H9 (cell line): ENCODE measurements at regions not wholly inside any gene's neighbourhood (a gene's known extent, or its start where the extent isn't known, plus 50 kb on each side); places are given as distances from the start of the nearest gene placed in this dataset.
"Not testable (repeated sequence)": the region's sequence is repeated elsewhere in the genome, so short reads cannot be mapped to it uniquely, and the experiment has no call there.

Experiments used
- DNase-seq: peaks from one replicate; pipeline ENCODE4 v3.0.0-alpha.2; 2017
- H2AFZ ChIP-seq: one replicate; pipeline ENCODE4 v1.6.1; 2013; ENCODE audit warnings: mild to moderate bottlenecking, low read length, control low read depth, moderate library complexity
- H2AK5ac ChIP-seq: 2 replicates; pipeline ENCODE4 v1.6.1; 2013; ENCODE audit warnings: low read length, control low read depth, mixed read lengths; ENCODE audit not compliant: insufficient read length
- H2BK120ac ChIP-seq: one replicate; pipeline ENCODE4 v1.6.1; 2013; ENCODE audit warnings: low read depth, mild to moderate bottlenecking, low read length, control low read depth, inconsistent platforms; ENCODE audit not compliant: poor library complexity, severe bottlenecking
- H2BK12ac ChIP-seq: 2 replicates; pipeline ENCODE4 v1.6.1; 2013; ENCODE audit warnings: low read length, control low read depth, mixed read lengths, low read depth; ENCODE audit not compliant: insufficient read length
- H2BK15ac ChIP-seq: 2 replicates; pipeline ENCODE4 v1.6.1; 2013; ENCODE audit warnings: low read depth, low read length, control low read depth
- H2BK20ac ChIP-seq: one replicate; pipeline ENCODE4 v1.6.1; 2013; ENCODE audit warnings: low read depth, mild to moderate bottlenecking, low read length, control low read depth, inconsistent platforms; ENCODE audit not compliant: poor library complexity, severe bottlenecking
- H2BK5ac ChIP-seq: 2 replicates; pipeline ENCODE4 v1.6.1; 2013; ENCODE audit warnings: low read length, control low read depth, mixed read lengths; ENCODE audit not compliant: insufficient read length
- H3K14ac ChIP-seq: 2 replicates; pipeline ENCODE4 v1.6.1; 2013; ENCODE audit warnings: low read length, control low read depth; ENCODE audit not compliant: insufficient read depth
- H3K18ac ChIP-seq: 2 replicates; pipeline ENCODE4 v1.6.1; 2013; ENCODE audit warnings: low read depth, mild to moderate bottlenecking, mixed read lengths, low read length, control low read depth; ENCODE audit not compliant: insufficient read length
- H3K23ac ChIP-seq: 2 replicates; pipeline ENCODE4 v1.6.1; 2013; ENCODE audit warnings: low read length, control low read depth, mixed read lengths, low read depth; ENCODE audit not compliant: insufficient read length
- H3K23me2 ChIP-seq: 2 replicates; pipeline ENCODE4 v1.6.1; 2013; ENCODE audit warnings: low read depth, mild to moderate bottlenecking, mixed read lengths, low read length, control low read depth; ENCODE audit not compliant: insufficient read length, poor library complexity, severe bottlenecking
- H3K27ac ChIP-seq: 2 replicates; pipeline ENCODE4 v1.5.1; 2013; ENCODE audit warnings: low read length, control low read depth, mixed read lengths, low read depth; ENCODE audit not compliant: insufficient read length
- H3K27me3 ChIP-seq: 2 replicates; pipeline ENCODE4 v1.6.1; 2013; ENCODE audit warnings: low read length, control low read depth, inconsistent platforms; ENCODE audit not compliant: insufficient read depth
- H3K4ac ChIP-seq: 2 replicates; pipeline ENCODE4 v1.6.1; 2013; ENCODE audit warnings: low read depth, mild to moderate bottlenecking, control low read depth, inconsistent platforms, low read length, moderate library complexity
- H3K4me1 ChIP-seq: 2 replicates; pipeline ENCODE4 v1.6.1; 2013; ENCODE audit warnings: low read length, control low read depth, inconsistent platforms; ENCODE audit not compliant: insufficient read depth
- H3K4me2 ChIP-seq: 2 replicates; pipeline ENCODE4 v1.6.1; 2013; ENCODE audit warnings: low read length, control low read depth, mixed read lengths; ENCODE audit not compliant: insufficient read length, insufficient read depth
- H3K56ac ChIP-seq: 2 replicates; pipeline ENCODE4 v1.6.1; 2013; ENCODE audit warnings: low read depth, mild to moderate bottlenecking, mixed read lengths, low read length, control low read depth; ENCODE audit not compliant: insufficient read length
- H3K79me1 ChIP-seq: 2 replicates; pipeline ENCODE4 v1.6.1; 2013; ENCODE audit warnings: low read depth, mild to moderate bottlenecking, moderate library complexity, low read length, control low read depth, inconsistent platforms; ENCODE audit not compliant: insufficient read depth, poor library complexity, severe bottlenecking
- H3K79me2 ChIP-seq: 2 replicates; pipeline ENCODE4 v1.6.1; 2013; ENCODE audit warnings: low read length, control low read depth, inconsistent platforms; ENCODE audit not compliant: insufficient read depth
- H3K9ac ChIP-seq: 2 replicates; pipeline ENCODE4 v1.6.1; 2013; ENCODE audit warnings: low read length, control low read depth, mixed read lengths; ENCODE audit not compliant: insufficient read length; ENCODE audit errors: extremely low read depth
- H3K9me3 ChIP-seq: one replicate; pipeline ENCODE4 v1.6.1; 2013; ENCODE audit warnings: low read depth, low read length, inconsistent platforms; ENCODE audit not compliant: control insufficient read depth
- H3T11ph ChIP-seq: one replicate; pipeline ENCODE4 v1.6.1; 2013; ENCODE audit warnings: mild to moderate bottlenecking, low read length, control low read depth, inconsistent platforms
- H4K20me1 ChIP-seq: one replicate; pipeline ENCODE4 v1.6.1; 2013; ENCODE audit not compliant: control insufficient read depth, insufficient read length, insufficient read depth
- H4K5ac ChIP-seq: 2 replicates; pipeline ENCODE4 v1.6.1; 2013; ENCODE audit warnings: low read depth, mild to moderate bottlenecking, mixed read lengths, low read length, control low read depth; ENCODE audit not compliant: insufficient read length
- H4K8ac ChIP-seq: replicated peaks from 2 replicates; pipeline ENCODE4 v1.6.1; 2013; ENCODE audit warnings: low read length, control low read depth, mixed read lengths, low read depth; ENCODE audit not compliant: insufficient read length
- H4K91ac ChIP-seq: 2 replicates; pipeline ENCODE4 v1.6.1; 2013; ENCODE audit warnings: low read depth, mild to moderate bottlenecking, moderate library complexity, mixed read lengths, low read length, control low read depth; ENCODE audit not compliant: insufficient read length
- H3K27ac Mint-ChIP-seq, 3 experiments: 2 replicates in 2 of 3; 3 replicates in 1 of 3; pipeline ENCODE4 v1.8.0; 2020 to 2021; ENCODE audit warnings: mixed read lengths in 3 of 3, mild to moderate bottlenecking in 1 of 3, moderate library complexity in 1 of 3
- H3K27me3 Mint-ChIP-seq: 2 replicates; pipeline ENCODE4 v1.8.0; 2021; ENCODE audit warnings: low read depth, mild to moderate bottlenecking, moderate library complexity, mixed read lengths
- H3K36me3 Mint-ChIP-seq, 3 experiments: 2 replicates in 2 of 3; 3 replicates in 1 of 3; pipeline ENCODE4 v1.8.0; 2020 to 2021; ENCODE audit warnings: low read depth in 3 of 3, mixed read lengths in 3 of 3; ENCODE audit not compliant: insufficient read depth in 1 of 3
- H3K4me1 Mint-ChIP-seq, 2 experiments: 2 replicates each; pipeline ENCODE4 v1.8.0; 2020; ENCODE audit warnings: mixed read lengths in 2 of 2
- H3K4me3 Mint-ChIP-seq, 2 experiments: 2 replicates in 1 of 2; 3 replicates in 1 of 2; pipeline ENCODE4 v1.8.0; 2020 to 2021; ENCODE audit warnings: mild to moderate bottlenecking in 2 of 2, mixed read lengths in 2 of 2, moderate library complexity in 1 of 2
- H3K9me3 Mint-ChIP-seq, 2 experiments: 2 replicates in 1 of 2; 3 replicates in 1 of 2; pipeline ENCODE4 v1.8.0; 2020; ENCODE audit warnings: mild to moderate bottlenecking in 2 of 2, mixed read lengths in 2 of 2, moderate library complexity in 1 of 2
- CTCF ChIP-seq: fragments of 200-600 bp; sonication (generic); conservative IDR thresholded peaks from 3 replicates; pipeline ENCODE4 v1.8.0; 2021; ENCODE audit warnings: antibody characterized with exemption, mild to moderate bottlenecking
- WGBS: extraction: QIAGEN DNeasy Blood & Tissue Kit; methylation state at CpG from one replicate; pipeline ENCODE4 v1.1.7; 2013; ENCODE audit warnings: missing lambda C conversion rate, low lambda C conversion rate, mixed read lengths; ENCODE audit not compliant: insufficient read length; ENCODE audit errors: extremely low coverage; 5-methylcytosine and 5-hydroxymethylcytosine counted together

GRCh38 chr6:149247385-149247763 is 70.1 kb upstream of the TAB2 start:
- Histone ChIP-seq H3K18ac (no peak overlapping the region), H3K23ac (no peak overlapping the region), H2AK5ac (no peak overlapping the region), H4K20me1 (no peaks in the 10 kb centered on the region), H3K27me3 (no peaks in the 10 kb centered on the region), H3K4ac (no peak overlapping the region), H3K9ac (no peak overlapping the region), H3K14ac (no peak overlapping the region), H2BK15ac (no peak overlapping the region), H4K5ac (no peak overlapping the region), H2BK120ac (no peak overlapping the region), H2BK20ac (no peak overlapping the region), H3K9me3 (no peaks in the 10 kb centered on the region), H3K27ac (no peak overlapping the region), H2AFZ (no peak overlapping the region), H2BK5ac (no peak overlapping the region), H3K56ac (no peak overlapping the region), H3K79me1 (no peaks in the 10 kb centered on the region), H3K4me2 (no peak overlapping the region), H3K79me2 (no peaks in the 10 kb centered on the region), H4K91ac (no peak overlapping the region), H2BK12ac (no peak overlapping the region), H3T11ph (no peak overlapping the region), H3K4me1 (no peaks in the 10 kb centered on the region), H4K8ac (no peak overlapping the region), H3K23me2 (peaks cover 2% of the 10 kb centered on the region)
- Mint-ChIP-seq H3K36me3 (no peaks in the 10 kb centered on the region), H3K9me3 (no peaks in the 10 kb centered on the region; a peak in 1 of 5 replicates), H3K4me1 (peaks cover 2 to 5% of the 10 kb centered on the region in 2 experiments; a peak in 3 of 4 replicates), H3K4me3 (no peak overlapping the region), H3K27me3 (no peaks in the 10 kb centered on the region; the same call in 1 of the 2 replicates), H3K27ac (no peak overlapping the region; a peak in 1 of 7 replicates)
- WGBS: no CpG with 5 or more reads among the region's 6 CpGs
- DNase-seq: no peak
- TF ChIP-seq CTCF: no peak

GRCh38 chr6:149248263-149248662 is 69.2 kb upstream of the TAB2 start:
- not testable (repeated sequence) for H2BK120ac ChIP-seq, H3K56ac ChIP-seq, H3K9ac ChIP-seq, H3K36me3 Mint-ChIP-seq, H2AFZ ChIP-seq, H4K20me1 ChIP-seq, H3K79me1 ChIP-seq, H3K27me3 ChIP-seq, H2AK5ac ChIP-seq, H2BK15ac ChIP-seq, H3K27ac Mint-ChIP-seq, DNase-seq, H4K5ac ChIP-seq, H3K9me3 ChIP-seq, H3K9me3 Mint-ChIP-seq, H3K23ac ChIP-seq, H3K27me3 Mint-ChIP-seq, H3K27ac ChIP-seq, H3K4me1 Mint-ChIP-seq, H3K4me1 ChIP-seq, H2BK5ac ChIP-seq, H2BK12ac ChIP-seq, H3K14ac ChIP-seq, H3K18ac ChIP-seq, H4K91ac ChIP-seq, H3K4me2 ChIP-seq, H4K8ac ChIP-seq, H3T11ph ChIP-seq, H3K4me3 Mint-ChIP-seq, H2BK20ac ChIP-seq, H3K4ac ChIP-seq, H3K79me2 ChIP-seq, H3K23me2 ChIP-seq
- WGBS: no CpG with 5 or more reads among the region's 5 CpGs
